Memory B cell (primary cell): ENCODE measurements at regions not wholly inside any gene's neighbourhood (a gene's known extent, or its start where the extent isn't known, plus 50 kb on each side); places are given as distances from the start of the nearest gene placed in this dataset.

Experiments used
- ATAC-seq: fragments of 150-1000 bp; cut with Tn5 transposase; 2 replicates; pipeline ENCODE4 v1.10.0; 2021; ENCODE audit warnings: low read depth, mild to moderate bottlenecking, moderate library complexity
- DNase-seq, 2 donors: peaks; one replicate each; pipeline ENCODE4 v3.0.0; 2022; ENCODE audit warnings: low spot score in 2 of 2
- H3K27ac Mint-ChIP-seq: one replicate; pipeline ENCODE4 v1.8.0; 2022; ENCODE audit warnings: mild to moderate bottlenecking, moderate library complexity, mixed read lengths
- H3K27me3 Mint-ChIP-seq: one replicate; pipeline ENCODE4 v1.8.0; 2022; ENCODE audit warnings: mixed read lengths
- H3K36me3 Mint-ChIP-seq: one replicate; pipeline ENCODE4 v1.8.0; 2022; ENCODE audit warnings: mild to moderate bottlenecking, mixed read lengths
- H3K4me1 Mint-ChIP-seq: one replicate; pipeline ENCODE4 v1.8.0; 2022; ENCODE audit warnings: mixed read lengths
- H3K4me3 Mint-ChIP-seq: one replicate; pipeline ENCODE4 v1.8.0; 2022; ENCODE audit warnings: mild to moderate bottlenecking, moderate library complexity, mixed read lengths
- H3K9me3 Mint-ChIP-seq: one replicate; pipeline ENCODE4 v1.8.0; 2022; ENCODE audit warnings: mixed read lengths

GRCh38 chr11:45446434-45446833, 160.3 kb upstream of the SYT13 start:
- H3K27me3 Mint-ChIP-seq, result peaks cover 9% of the 10 kb centered on the region
- H3K4me1 Mint-ChIP-seq, result no peaks in the 10 kb centered on the region
- H3K36me3 Mint-ChIP-seq, result no peaks in the 10 kb centered on the region
- H3K27ac Mint-ChIP-seq, result no peak overlapping the region
- DNase-seq (no peak), ATAC-seq (no peak)
- H3K4me3 Mint-ChIP-seq, result no peak overlapping the region
- H3K9me3 Mint-ChIP-seq, result no peaks in the 10 kb centered on the region

DNA sequence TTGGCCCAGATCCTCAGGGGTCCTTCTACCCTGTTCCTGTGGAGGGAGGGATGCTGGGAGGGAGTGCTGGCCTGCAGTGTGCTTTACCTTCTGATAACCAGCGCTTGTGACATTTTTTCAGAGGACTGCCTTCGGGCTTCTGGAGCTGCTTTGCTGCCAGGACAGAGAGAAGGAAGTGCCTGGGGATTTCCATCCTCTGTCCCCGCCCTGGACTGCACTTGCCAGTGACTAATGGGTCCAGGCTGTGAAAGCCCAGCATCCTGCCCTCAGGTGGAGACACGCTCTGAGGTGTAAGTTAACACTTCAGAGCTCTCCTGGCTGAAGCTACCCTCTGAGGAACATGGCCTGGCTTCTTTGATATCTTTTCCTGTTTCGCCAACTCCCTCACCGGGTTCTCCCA, 158.7 kb upstream of the SYT13 start:
- H3K9me3 Mint-ChIP-seq, result peaks cover 2% of the 10 kb centered on the region
- H3K4me3 Mint-ChIP-seq, result no peak overlapping the region
- no peak overlapping the region for H3K27ac Mint-ChIP-seq
- peaks cover 9% of the 10 kb centered on the region for H3K27me3 Mint-ChIP-seq
- no peaks in the 10 kb centered on the region for H3K36me3 Mint-ChIP-seq
- H3K4me1 Mint-ChIP-seq, result no peaks in the 10 kb centered on the region
- no peak for ATAC-seq
- DNase-seq, result no peak

- Mint-ChIP-seq H3K36me3 (no peaks in the 10 kb centered on the region), H3K4me3 (no peak overlapping the region), H3K9me3 (peaks cover 6% of the 10 kb centered on the region), H3K27ac (no peak overlapping the region), H3K27me3 (peaks cover 3% of the 10 kb centered on the region), H3K4me1 (no peaks in the 10 kb centered on the region)
- DNase-seq, result no peak
- no peak for ATAC-seq
Measured at GRCh38 chr11:45440111-45440510, 154.0 kb upstream of the SYT13 start.

- Mint-ChIP-seq H3K27me3 (peaks cover 2% of the 10 kb centered on the region), H3K27ac (no peak overlapping the region), H3K4me1 (no peaks in the 10 kb centered on the region), H3K4me3 (no peak overlapping the region), H3K9me3 (peaks cover 6% of the 10 kb centered on the region), H3K36me3 (no peaks in the 10 kb centered on the region)
- DNase-seq (no peak), ATAC-seq (no peak)
Measured at GRCh38 chr11:45436966-45437365, 150.8 kb upstream of the SYT13 start.

DNA sequence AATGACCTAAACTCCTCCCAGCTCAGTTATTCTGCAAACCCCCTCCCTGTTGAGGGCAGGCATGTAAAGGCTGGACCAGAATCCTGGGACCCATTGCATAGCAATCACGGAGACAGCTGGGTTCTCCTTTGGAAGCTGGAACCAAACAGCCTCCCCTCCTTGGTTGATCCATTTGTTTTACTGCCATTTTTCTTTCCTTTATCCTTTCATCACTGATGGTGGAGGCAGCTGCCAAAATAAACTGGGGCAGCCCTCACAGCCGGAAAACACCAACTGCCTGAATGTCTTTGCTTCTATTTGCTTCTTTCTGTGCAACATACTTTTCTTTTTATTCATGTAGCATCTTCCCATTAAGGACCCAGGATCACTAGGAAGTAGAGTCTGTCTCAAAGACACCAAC, 150.0 kb upstream of the SYT13 start:
- ATAC-seq, result no peak
- H3K27ac Mint-ChIP-seq, result no peak overlapping the region
- H3K27me3 Mint-ChIP-seq, result peaks cover 3% of the 10 kb centered on the region
- H3K4me3 Mint-ChIP-seq, result no peak overlapping the region
- H3K36me3 Mint-ChIP-seq, result no peaks in the 10 kb centered on the region
- DNase-seq, result no peak
- H3K9me3 Mint-ChIP-seq, result peaks cover 6% of the 10 kb centered on the region
- H3K4me1 Mint-ChIP-seq, result no peaks in the 10 kb centered on the region

DNA sequence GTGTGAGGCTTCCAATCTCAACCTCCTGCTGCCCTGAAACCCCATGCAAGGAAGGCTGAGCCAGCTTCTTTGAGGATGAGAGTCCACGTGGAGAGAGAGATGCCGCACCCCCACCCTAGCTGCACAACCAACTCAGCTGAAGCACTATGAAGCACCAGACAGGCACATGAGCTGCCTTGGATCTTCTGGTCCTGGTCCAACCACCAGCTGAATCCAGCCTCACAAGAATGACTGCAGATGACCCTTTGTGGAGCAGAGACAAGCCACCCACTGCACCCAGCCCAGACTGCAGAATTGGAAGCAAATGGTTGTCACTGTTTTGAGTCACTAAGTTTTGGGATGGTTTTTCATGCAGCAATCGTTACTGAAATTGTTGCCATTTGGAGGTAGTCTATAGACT, 149.6 kb upstream of the SYT13 start:
- no peak overlapping the region for H3K4me3 Mint-ChIP-seq
- peaks cover 3% of the 10 kb centered on the region for H3K27me3 Mint-ChIP-seq
- no peaks in the 10 kb centered on the region for H3K36me3 Mint-ChIP-seq
- ATAC-seq (no peak), DNase-seq (no peak)
- H3K4me1 Mint-ChIP-seq, result no peaks in the 10 kb centered on the region
- no peak overlapping the region for H3K27ac Mint-ChIP-seq
- peaks cover 6% of the 10 kb centered on the region for H3K9me3 Mint-ChIP-seq

GRCh38 chr11:45432910-45433309, 146.8 kb upstream of the SYT13 start:
- ATAC-seq (no peak), DNase-seq (no peak)
- Mint-ChIP-seq H3K4me3 (no peak overlapping the region), H3K4me1 (no peaks in the 10 kb centered on the region), H3K27me3 (peaks cover 9% of the 10 kb centered on the region), H3K36me3 (no peaks in the 10 kb centered on the region), H3K27ac (no peak overlapping the region), H3K9me3 (no peaks in the 10 kb centered on the region)

GRCh38 chr11:45432100-45432499, 146.0 kb upstream of the SYT13 start:
- Mint-ChIP-seq H3K36me3 (no peaks in the 10 kb centered on the region), H3K4me3 (no peak overlapping the region), H3K9me3 (no peaks in the 10 kb centered on the region), H3K4me1 (no peaks in the 10 kb centered on the region), H3K27me3 (peaks cover 11% of the 10 kb centered on the region), H3K27ac (no peak overlapping the region)
- DNase-seq (no peak), ATAC-seq (no peak)

- peaks cover 14% of the 10 kb centered on the region for H3K27me3 Mint-ChIP-seq
- no peaks in the 10 kb centered on the region for H3K9me3 Mint-ChIP-seq
- no peak overlapping the region for H3K4me3 Mint-ChIP-seq
- DNase-seq (no peak), ATAC-seq (no peak)
- H3K36me3 Mint-ChIP-seq, result no peaks in the 10 kb centered on the region
- H3K27ac Mint-ChIP-seq, result no peak overlapping the region
- no peaks in the 10 kb centered on the region for H3K4me1 Mint-ChIP-seq
Measured at GRCh38 chr11:45431046-45432018, 145.2 kb upstream of the SYT13 start.

DNA sequence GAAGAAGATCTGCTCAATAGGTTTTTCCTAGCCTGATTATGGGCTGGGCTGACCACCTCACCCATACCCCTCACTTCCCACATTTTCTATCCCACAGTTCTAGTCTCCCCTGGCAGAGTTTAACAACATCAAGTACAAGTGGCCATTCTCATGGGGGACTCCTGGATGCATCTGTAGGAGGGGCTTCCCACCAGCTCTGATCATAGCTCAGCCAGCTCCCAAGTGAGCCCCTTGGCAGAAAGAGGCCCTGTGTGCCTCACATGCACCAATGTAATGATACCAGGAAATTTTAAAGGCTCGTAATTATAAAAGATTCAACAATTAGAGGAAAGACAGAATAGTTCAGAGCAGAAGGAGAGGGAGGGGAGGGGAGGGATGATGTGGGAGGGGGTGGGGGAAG, 144.2 kb upstream of the SYT13 start:
- no peak overlapping the region for H3K4me3 Mint-ChIP-seq
- no peaks in the 10 kb centered on the region for H3K36me3 Mint-ChIP-seq
- ATAC-seq, result no peak
- no peaks in the 10 kb centered on the region for H3K9me3 Mint-ChIP-seq
- no peak for DNase-seq
- H3K27me3 Mint-ChIP-seq, result peaks cover 18% of the 10 kb centered on the region
- no peak overlapping the region for H3K27ac Mint-ChIP-seq
- H3K4me1 Mint-ChIP-seq, result no peaks in the 10 kb centered on the region

DNA sequence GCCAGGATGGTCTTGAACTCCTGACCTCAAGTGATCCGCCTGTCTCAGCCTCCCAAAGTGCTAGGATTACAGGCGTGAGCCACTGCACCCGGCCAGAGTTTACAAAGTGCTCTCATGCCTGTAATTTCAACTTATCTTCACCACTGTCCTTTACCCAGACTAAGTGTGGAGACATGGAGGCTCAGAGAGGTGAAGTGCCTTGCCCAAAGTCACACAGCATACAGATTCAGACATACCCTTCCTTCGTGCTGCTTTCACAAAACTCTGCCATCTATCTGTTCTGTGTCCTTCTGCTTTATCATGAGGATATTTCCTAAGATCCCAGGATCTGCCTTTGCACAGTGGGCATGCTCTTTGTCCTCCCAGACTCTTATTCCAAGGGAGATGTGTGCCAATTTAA, 143.6 kb upstream of the SYT13 start:
- ATAC-seq (no peak), DNase-seq (no peak)
- H3K4me3 Mint-ChIP-seq, result no peak overlapping the region
- H3K9me3 Mint-ChIP-seq, result no peaks in the 10 kb centered on the region
- peaks cover 18% of the 10 kb centered on the region for H3K27me3 Mint-ChIP-seq
- H3K27ac Mint-ChIP-seq, result no peak overlapping the region
- no peaks in the 10 kb centered on the region for H3K4me1 Mint-ChIP-seq
- H3K36me3 Mint-ChIP-seq, result no peaks in the 10 kb centered on the region

DNA sequence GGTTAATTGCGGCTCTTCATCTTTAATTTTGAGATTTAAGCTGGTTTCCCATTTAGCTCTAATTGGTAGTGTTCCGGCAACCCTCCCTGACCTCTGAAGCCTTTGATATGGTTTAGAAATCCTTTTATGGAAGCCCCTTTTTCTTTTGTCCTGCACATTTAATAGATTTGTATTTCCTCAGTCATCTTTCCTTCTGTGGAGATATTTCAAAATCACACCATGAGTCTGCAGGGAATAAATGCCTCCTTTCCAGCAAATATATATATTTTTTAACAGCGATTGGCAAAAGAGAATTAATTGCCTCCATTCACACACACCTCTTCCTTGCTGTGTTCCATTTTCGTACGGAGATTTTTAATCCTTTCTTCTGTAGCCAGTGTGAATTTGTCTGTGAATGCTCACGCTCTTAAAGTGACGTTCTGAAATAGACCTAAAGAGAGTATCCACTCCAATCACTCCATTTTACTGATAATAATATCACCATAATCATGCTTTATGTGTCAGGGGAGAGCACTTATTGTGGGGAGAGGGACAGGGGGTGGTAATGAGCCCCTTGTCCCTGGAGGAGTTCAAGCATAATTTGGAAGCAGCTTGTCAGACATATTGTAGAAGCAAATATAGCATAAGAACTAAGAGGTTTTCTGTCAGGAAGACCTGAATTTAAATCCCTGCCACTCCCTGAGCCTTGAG, 142.5 kb upstream of the SYT13 start:
- no peak for DNase-seq
- H3K4me3 Mint-ChIP-seq, result no peak overlapping the region
- H3K4me1 Mint-ChIP-seq, result no peaks in the 10 kb centered on the region
- H3K27ac Mint-ChIP-seq, result no peak overlapping the region
- H3K27me3 Mint-ChIP-seq, result peaks cover 21% of the 10 kb centered on the region
- no peak for ATAC-seq
- H3K36me3 Mint-ChIP-seq, result no peaks in the 10 kb centered on the region
- no peaks in the 10 kb centered on the region for H3K9me3 Mint-ChIP-seq

DNA sequence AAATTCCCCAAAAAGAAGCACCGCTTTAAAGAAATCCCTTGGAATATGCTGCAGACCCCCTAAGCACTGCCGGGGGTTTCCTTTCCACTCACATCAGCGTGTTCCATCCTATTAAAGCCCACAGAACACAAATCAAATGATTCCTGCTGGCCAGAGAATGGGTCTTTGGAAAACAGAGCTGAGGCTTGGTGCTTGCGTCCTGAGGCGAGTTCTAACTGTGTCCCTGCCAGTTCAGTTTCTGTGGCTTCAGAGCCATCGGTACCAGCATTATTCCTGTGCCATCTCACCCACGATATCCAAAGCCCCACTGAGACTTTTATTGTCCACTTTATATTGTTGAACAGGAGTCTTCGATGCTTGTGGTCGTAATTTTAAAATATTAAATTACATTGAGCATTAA, 142.0 kb upstream of the SYT13 start:
- Mint-ChIP-seq H3K36me3 (no peaks in the 10 kb centered on the region), H3K4me3 (no peak overlapping the region), H3K4me1 (no peaks in the 10 kb centered on the region), H3K27ac (no peak overlapping the region), H3K9me3 (no peaks in the 10 kb centered on the region), H3K27me3 (peaks cover 23% of the 10 kb centered on the region)
- DNase-seq, result no peak
- no peak for ATAC-seq

DNA sequence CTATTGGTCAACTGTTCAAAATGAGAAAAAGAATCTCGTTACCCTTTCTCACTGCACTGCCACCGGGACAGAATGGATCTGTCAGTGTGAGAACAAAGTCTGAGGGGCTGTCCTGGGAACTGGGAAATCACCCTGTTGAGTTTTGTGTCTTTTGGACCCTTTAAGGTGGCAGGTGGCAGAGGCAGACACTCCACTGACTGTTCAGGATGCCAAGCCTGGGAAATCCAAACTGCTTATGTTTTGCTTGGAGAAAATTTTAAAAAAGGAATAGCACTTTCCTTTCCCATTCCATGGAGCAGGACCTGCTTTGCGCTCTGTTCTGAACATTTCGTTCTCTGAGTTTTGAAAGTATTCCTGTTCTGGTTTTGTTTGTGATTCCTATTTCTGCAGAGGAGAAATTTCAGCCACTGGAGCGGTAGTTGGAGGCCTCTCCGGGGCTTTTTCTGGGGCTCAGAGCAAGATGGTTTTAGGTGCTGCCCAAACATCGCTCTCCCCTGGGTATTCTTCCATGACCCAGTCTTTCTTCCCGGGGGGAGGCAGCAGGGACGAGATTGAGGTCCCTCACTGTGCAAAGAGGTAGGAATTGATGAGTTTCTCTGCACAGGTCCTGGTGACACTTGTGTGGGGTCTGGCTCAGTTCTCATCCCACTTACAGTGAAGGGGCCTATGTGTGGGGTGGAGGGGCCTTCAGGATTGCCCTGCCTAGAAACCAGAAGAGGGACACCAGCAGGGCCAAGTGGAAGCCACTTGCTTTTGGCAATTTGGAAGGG, 138.5 kb upstream of the SYT13 start:
- ATAC-seq (no peak), DNase-seq (no peak)
- peaks cover 26% of the 10 kb centered on the region for H3K27me3 Mint-ChIP-seq
- H3K9me3 Mint-ChIP-seq, result peaks cover 3% of the 10 kb centered on the region
- H3K4me1 Mint-ChIP-seq, result no peaks in the 10 kb centered on the region
- no peak overlapping the region for H3K27ac Mint-ChIP-seq
- H3K36me3 Mint-ChIP-seq, result no peaks in the 10 kb centered on the region
- no peak overlapping the region for H3K4me3 Mint-ChIP-seq
